Vagina (tissue), 2 donors: ENCODE measurements at regions not wholly inside any gene's neighbourhood (a gene's known extent, or its start where the extent isn't known, plus 50 kb on each side); places are given as distances from the start of the nearest gene placed in this dataset.

ENCODE experiments used
- DNase-seq, 2 donors: peaks; one replicate each; pipeline ENCODE4 v3.0.0-alpha.2; 2017; ENCODE audit errors: extremely low spot score in 2 of 2
- H3K27ac ChIP-seq: fragments of 200-600 bp; sonication (generic); one replicate; pipeline ENCODE4 v1.5.1; 2019
- H3K27me3 ChIP-seq: fragments of 200-600 bp; sonication (generic); one replicate; pipeline ENCODE4 v1.5.1; 2019
- H3K36me3 ChIP-seq, 2 donors: fragments of 200-600 bp; sonication (generic); one replicate each; pipeline ENCODE4 v1.5.1; 2017 to 2019
- H3K4me1 ChIP-seq: fragments of 200-600 bp; sonication (generic); one replicate; pipeline ENCODE4 v1.5.1; 2019
- H3K4me3 ChIP-seq, 2 donors: fragments of 200-600 bp; sonication (generic); 1 replicate in 1 of 2; 2 replicates in 1 of 2; pipeline ENCODE4 v1.5.1; 2016 to 2019
- H3K9me3 ChIP-seq: fragments of 200-600 bp; sonication (generic); one replicate; pipeline ENCODE4 v1.5.1; 2019
- POLR2A ChIP-seq, 2 donors: fragments of 450-650 bp; IDR thresholded peaks; one replicate each; pipeline ENCODE4 v1.6.1; 2017; ENCODE audit warnings: antibody characterized with exemption in 2 of 2, mild to moderate bottlenecking in 2 of 2, moderate library complexity in 2 of 2
- POLR2AphosphoS5 ChIP-seq, 2 donors: sonication (generic); formaldehyde crosslinking; IDR thresholded peaks; one replicate each; pipeline ENCODE4 v1.9.0; 2017; ENCODE audit warnings: antibody characterized with exemption in 2 of 2, mild to moderate bottlenecking in 2 of 2, low read depth in 1 of 2; ENCODE audit not compliant: insufficient read depth in 1 of 2
- intact Hi-C: fragments of 100-400 bp; cut with DNase I; formaldehyde crosslinking; loops from one replicate; pipeline ENCODE4 v1.15.1; 2023
- TF ChIP-seq, protein P1 (sequence below), 3 experiments: fragments of 450-650 bp in 2 of 3; fragments of 200-600 bp in 1 of 3; sonication (generic) in 1 of 3; IDR thresholded peaks; one replicate each; pipeline ENCODE4 v1.5.1; 2017 to 2019; ENCODE audit warnings: antibody characterized with exemption in 3 of 3, mild to moderate bottlenecking in 2 of 3, moderate library complexity in 2 of 3

GRCh38 chr2:88857951-88858411, 166.5 kb downstream of the RPIA start:
- Histone ChIP-seq H3K4me1 (no peaks in the 10 kb centered on the region), H3K4me3 (no peak overlapping the region), H3K27ac (no peak overlapping the region), H3K27me3 (no peaks in the 10 kb centered on the region), H3K9me3 (no peaks in the 10 kb centered on the region), H3K36me3 (no peaks in the 10 kb centered on the region)
- TF ChIP-seq, protein P1, sequence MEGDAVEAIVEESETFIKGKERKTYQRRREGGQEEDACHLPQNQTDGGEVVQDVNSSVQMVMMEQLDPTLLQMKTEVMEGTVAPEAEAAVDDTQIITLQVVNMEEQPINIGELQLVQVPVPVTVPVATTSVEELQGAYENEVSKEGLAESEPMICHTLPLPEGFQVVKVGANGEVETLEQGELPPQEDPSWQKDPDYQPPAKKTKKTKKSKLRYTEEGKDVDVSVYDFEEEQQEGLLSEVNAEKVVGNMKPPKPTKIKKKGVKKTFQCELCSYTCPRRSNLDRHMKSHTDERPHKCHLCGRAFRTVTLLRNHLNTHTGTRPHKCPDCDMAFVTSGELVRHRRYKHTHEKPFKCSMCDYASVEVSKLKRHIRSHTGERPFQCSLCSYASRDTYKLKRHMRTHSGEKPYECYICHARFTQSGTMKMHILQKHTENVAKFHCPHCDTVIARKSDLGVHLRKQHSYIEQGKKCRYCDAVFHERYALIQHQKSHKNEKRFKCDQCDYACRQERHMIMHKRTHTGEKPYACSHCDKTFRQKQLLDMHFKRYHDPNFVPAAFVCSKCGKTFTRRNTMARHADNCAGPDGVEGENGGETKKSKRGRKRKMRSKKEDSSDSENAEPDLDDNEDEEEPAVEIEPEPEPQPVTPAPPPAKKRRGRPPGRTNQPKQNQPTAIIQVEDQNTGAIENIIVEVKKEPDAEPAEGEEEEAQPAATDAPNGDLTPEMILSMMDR (IDR thresholded peaks at IDR 0.05) = no peak
- TF ChIP-seq POLR2A (IDR thresholded peaks at IDR 0.05) (no peak), POLR2AphosphoS5 (IDR thresholded peaks at IDR 0.05; ENCODE audit: insufficient read depth in 1 of 2, low read depth in 1 of 2) (no peak)
- no peak for DNase-seq
- intact Hi-C loops = no loop called here

DNA sequence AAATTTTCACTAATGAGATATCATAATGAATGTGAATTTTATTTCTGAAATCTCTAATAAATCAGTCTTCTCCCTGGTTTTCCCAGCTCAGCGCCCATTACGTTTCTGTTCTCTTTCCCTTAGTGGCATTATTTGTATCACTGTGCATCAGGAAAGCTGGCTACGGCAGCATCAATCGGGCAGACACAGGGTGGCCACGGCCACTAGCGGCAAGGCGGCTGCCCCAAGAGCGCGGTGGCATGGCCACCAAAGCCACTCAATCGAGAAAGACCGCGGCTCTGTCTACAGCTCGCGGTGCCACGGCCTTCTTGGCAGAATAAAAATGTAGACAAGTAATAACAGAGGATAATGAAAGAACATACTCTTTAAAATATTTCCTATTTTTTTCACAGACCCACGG, 168.0 kb downstream of the RPIA start:
- Histone ChIP-seq H3K9me3 (no peaks in the 10 kb centered on the region), H3K4me1 (no peaks in the 10 kb centered on the region), H3K27me3 (no peaks in the 10 kb centered on the region), H3K36me3 (no peaks in the 10 kb centered on the region), H3K27ac (no peak overlapping the region), H3K4me3 (no peak overlapping the region)
- intact Hi-C loops = no loop called here
- DNase-seq = no peak
- TF ChIP-seq POLR2A (IDR thresholded peaks at IDR 0.05) = no peak

DNA sequence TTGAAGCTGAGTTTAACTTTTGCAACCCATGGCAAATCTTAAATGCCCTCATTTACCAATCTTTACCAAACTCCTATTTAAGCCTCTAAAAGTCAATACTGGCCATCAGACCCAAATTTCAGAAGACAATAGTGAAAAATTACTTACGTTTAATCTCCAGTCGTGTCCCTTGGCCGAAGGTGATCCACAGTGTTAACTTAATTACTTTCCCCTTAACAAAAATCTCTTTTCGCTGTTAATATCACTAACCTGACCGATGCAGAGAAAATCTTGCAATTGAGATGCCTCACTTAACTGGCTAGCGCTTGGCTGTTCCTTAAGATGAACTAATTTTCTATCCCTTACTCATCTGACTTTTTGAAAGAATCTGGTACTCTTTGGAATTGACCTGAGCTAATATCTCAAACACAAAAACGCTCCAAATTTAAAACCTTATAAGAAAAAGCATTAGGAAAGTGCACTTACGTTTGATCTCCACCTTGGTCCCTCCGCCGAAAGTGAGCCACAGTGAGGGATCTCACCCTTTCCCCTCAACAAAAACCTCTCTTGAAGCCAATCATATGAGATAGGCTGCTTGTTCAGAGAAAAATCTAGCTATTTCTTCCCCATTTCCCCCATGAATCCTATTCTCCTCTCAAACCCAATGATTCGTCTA, 169.1 kb downstream of the RPIA start:
- Histone ChIP-seq H3K27ac (no peak overlapping the region), H3K9me3 (no peaks in the 10 kb centered on the region), H3K4me1 (no peaks in the 10 kb centered on the region), H3K27me3 (no peaks in the 10 kb centered on the region), H3K4me3 (no peak overlapping the region), H3K36me3 (no peaks in the 10 kb centered on the region)
- DNase-seq = no peak
- intact Hi-C loops = no loop called here
- TF ChIP-seq, protein P1 (IDR thresholded peaks at IDR 0.05) = no peak
- TF ChIP-seq POLR2A (IDR thresholded peaks at IDR 0.05) = no peak
- TF ChIP-seq POLR2AphosphoS5 (IDR thresholded peaks at IDR 0.05; ENCODE audit: insufficient read depth in 1 of 2, low read depth in 1 of 2) = no peak

- Histone ChIP-seq H3K4me1 (no peaks in the 10 kb centered on the region), H3K4me3 (no peak overlapping the region), H3K9me3 (no peaks in the 10 kb centered on the region), H3K27me3 (no peaks in the 10 kb centered on the region), H3K27ac (no peak overlapping the region), H3K36me3 (no peaks in the 10 kb centered on the region)
- intact Hi-C loops = no loop called here
- TF ChIP-seq, protein P1 (IDR thresholded peaks at IDR 0.05) = no peak
- TF ChIP-seq POLR2AphosphoS5 (IDR thresholded peaks at IDR 0.05; ENCODE audit: insufficient read depth in 1 of 2, low read depth in 1 of 2) (no peak), POLR2A (IDR thresholded peaks at IDR 0.05) (no peak)
- no peak for DNase-seq
Observed at GRCh38 chr2:88865801-88866371, 174.4 kb downstream of the RPIA start.

DNA sequence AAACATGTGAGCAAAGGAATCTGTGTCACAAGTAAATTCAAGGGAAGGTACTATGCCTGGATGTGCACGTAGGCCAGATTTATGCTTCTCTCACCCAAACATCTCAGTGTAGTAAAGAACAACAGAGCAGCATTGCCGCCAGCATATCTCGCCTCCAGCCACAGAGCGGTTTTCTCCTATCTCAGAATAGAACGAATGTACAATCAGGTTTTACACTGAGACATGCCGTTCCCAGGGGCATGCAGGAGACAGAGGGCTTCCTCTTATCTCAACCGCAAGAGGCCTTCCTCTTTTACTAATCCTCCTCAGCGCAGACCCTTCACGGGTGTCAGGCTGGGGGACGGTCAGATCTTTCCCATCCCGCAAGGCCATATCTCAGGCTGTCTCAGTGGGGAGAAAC, 175.3 kb downstream of the RPIA start:
- DNase-seq = no peak
- intact Hi-C loops = no loop called here
- no peak for TF ChIP-seq POLR2A (IDR thresholded peaks at IDR 0.05)
- TF ChIP-seq POLR2AphosphoS5 (IDR thresholded peaks at IDR 0.05; ENCODE audit: insufficient read depth in 1 of 2, low read depth in 1 of 2) = no peak
- TF ChIP-seq, protein P1 (IDR thresholded peaks at IDR 0.05) = no peak
- Histone ChIP-seq H3K36me3 (no peaks in the 10 kb centered on the region), H3K4me3 (no peak overlapping the region), H3K9me3 (no peaks in the 10 kb centered on the region), H3K27me3 (no peaks in the 10 kb centered on the region), H3K4me1 (no peaks in the 10 kb centered on the region), H3K27ac (no peak overlapping the region)
